Activated CD4-positive, alpha-beta T cell treated with anti-CD3 and anti-CD28 coated beads for 36 hours (primary cell): ENCODE measurements at regions not wholly inside any gene's neighbourhood (a gene's known extent, or its start where the extent isn't known, plus 50 kb on each side); places are given as distances from the start of the nearest gene placed in this dataset.

Experiments used
- ATAC-seq: fragments of 200-7000 bp; cut with Tn5 transposase; one replicate; pipeline ENCODE4 v1.10.0; 2021; ENCODE audit warnings: mild to moderate bottlenecking, moderate library complexity
- CTCF ChIA-PET: fragments of 350-600 bp; sonication (Branson Sonifier 250); formaldehyde crosslinking; loops from one replicate; lab custom pipeline; 2021; ENCODE audit warnings: antibody characterized with exemption; lab: Charles Lee
- POLR2A ChIA-PET: fragments of 350-600 bp; sonication (Branson Sonifier 250); formaldehyde crosslinking; loops from one replicate; lab custom pipeline; 2021; ENCODE audit warnings: antibody characterized with exemption, inconsistent platforms; lab: Charles Lee
- DNase-seq: peaks from one replicate; pipeline ENCODE4 v3.0.0-alpha.2; 2020
- H3K27ac Mint-ChIP-seq: one replicate; pipeline ENCODE4 v1.8.0; 2021; ENCODE audit warnings: mixed read lengths
- H3K27me3 Mint-ChIP-seq: one replicate; pipeline ENCODE4 v1.8.0; 2021; ENCODE audit warnings: mixed read lengths
- H3K36me3 Mint-ChIP-seq: one replicate; pipeline ENCODE4 v1.8.0; 2021; ENCODE audit warnings: low read depth, mixed read lengths
- H3K4me1 Mint-ChIP-seq: one replicate; pipeline ENCODE4 v1.8.0; 2021; ENCODE audit warnings: mixed read lengths
- H3K4me3 Mint-ChIP-seq: one replicate; pipeline ENCODE4 v1.8.0; 2021; ENCODE audit warnings: mild to moderate bottlenecking, moderate library complexity, mixed read lengths
- H3K9me3 Mint-ChIP-seq: one replicate; pipeline ENCODE4 v1.8.0; 2021; ENCODE audit warnings: low read depth, mixed read lengths
- intact Hi-C, 2 experiments: fragments of 100-400 bp; cut with DNase I in 1 of 2; cut with micrococcal nuclease in 1 of 2; formaldehyde crosslinking; loops; one replicate each; pipeline versions ENCODE4 v1.14.2 to v1.15.1; 2022 to 2024; cut with DNase I, micrococcal nuclease

DNA sequence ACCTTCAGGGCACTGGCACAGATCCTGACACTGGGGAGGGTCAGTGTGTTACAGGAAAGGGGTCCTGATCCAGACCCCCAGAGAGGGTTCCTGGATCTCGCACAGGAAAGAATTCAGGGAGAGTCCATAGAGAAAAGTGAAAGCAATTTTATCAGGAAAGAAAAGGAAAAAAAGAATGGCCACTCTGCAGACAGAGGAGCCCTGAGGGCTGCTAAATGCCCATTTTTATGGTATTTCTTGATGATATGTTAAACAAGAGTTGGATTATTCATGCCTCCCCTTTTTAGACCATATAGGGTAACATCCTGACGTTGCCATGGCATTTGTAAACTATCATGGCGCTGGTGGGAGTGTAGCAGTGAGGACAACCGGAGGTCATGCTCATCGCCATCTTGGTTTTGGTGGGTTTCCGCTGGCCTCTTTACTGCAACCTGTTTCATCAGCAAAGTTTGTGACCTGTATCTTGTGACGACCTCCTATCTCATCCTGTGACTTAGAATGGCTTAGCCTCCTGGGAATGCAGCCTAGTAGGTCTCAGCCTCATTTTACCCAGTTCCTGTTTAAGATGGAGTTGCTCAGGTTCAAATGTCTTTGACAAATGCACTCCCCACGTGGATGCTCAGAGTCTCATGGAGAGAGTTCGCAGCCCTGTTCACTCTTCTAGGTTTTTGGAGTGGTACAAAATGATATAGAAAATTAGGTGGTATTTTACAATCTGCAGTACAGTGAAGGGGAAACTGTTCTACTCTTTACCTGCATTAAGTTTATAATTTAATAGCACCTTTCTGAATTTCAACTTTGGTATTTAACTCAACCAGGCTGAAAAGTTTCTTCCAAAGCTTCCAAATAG, 1363.7 kb upstream of the TMEM132C start:
- Mint-ChIP-seq H3K27me3 (peaks cover 9% of the 10 kb centered on the region), H3K9me3 (no peaks in the 10 kb centered on the region), H3K4me1 (no peaks in the 10 kb centered on the region), H3K27ac (no peak overlapping the region), H3K36me3 (no peaks in the 10 kb centered on the region), H3K4me3 (no peak overlapping the region)
- ChIA-PET CTCF (no interaction called here), POLR2A (no interaction called here)
- DNase-seq (no peak), ATAC-seq (no peak)
- intact Hi-C loops, result no loop called here

DNA sequence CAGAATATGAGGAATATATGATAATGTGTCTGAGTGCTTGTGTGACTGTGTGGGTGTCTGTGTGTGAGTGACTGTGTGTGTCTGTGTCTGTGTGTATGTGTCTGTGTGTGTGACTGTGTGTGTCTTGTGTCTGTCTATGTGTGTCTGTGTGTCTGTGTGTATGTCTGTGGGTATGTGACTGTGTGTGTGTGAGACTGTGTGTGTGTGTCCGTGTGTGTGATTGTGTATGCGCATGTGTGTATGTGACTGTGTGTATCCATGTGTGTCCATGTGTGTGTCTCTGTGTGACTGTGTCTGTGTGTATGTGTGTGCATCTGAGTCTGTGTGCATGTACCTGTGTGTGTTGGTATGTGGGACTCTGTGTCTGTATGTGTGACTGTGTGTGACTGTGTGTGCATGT, 1361.2 kb upstream of the TMEM132C start:
- ATAC-seq, result no peak
- Mint-ChIP-seq H3K36me3 (no peaks in the 10 kb centered on the region), H3K27me3 (peaks cover 12% of the 10 kb centered on the region), H3K4me1 (no peaks in the 10 kb centered on the region), H3K9me3 (no peaks in the 10 kb centered on the region), H3K27ac (no peak overlapping the region), H3K4me3 (no peak overlapping the region)
- ChIA-PET POLR2A (no interaction called here), CTCF (no interaction called here)
- intact Hi-C loops, result no loop called here
- no peak for DNase-seq

DNA sequence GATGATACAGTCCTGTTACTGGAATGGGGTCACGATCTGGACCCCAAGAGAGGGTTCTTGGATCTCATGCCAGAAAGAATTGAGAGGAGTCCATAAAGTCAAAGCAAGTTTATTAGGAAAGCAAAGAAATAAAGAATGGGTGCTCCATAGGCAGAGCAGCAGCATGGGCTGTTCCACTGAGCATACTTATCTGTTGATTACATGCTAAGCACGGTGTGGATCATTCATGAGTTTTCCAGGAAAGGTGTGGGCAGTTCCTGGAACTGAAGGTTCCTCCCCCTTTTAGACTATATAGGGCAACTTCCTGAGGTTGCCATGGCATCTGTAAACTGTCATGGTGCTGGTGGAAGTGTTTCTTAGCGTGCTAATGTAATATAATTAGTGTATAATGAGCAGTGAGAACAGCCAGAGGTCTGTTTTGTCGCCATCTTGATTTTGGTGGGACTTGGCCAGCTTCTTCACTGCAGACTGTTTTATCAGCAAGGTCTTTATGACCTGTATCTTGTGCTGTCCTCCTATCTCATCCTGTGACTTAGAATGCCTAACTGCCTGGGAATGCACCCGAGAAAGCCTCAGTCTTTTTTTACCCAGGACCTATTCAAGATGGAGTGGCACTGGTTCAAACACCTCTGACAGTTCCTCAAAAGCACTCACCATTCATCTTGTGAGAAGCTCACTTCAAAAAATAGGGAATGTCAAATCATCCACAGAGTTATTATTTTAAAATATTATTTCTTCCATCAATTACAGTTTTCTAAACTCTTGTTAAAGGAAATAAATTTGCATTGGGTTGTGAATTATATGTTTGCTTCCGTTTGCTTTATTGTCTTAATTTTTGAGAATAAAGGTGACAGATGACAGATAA, 1358.8 kb upstream of the TMEM132C start:
- CTCF ChIA-PET, result no interaction called here
- no peak overlapping the region for H3K27ac Mint-ChIP-seq
- DNase-seq (peak; percentile 28), ATAC-seq (peak; percentile 64)
- POLR2A ChIA-PET, result no interaction called here
- intact Hi-C loops, result no loop called here
- H3K4me1 Mint-ChIP-seq, result no peaks in the 10 kb centered on the region
- no peaks in the 10 kb centered on the region for H3K36me3 Mint-ChIP-seq
- H3K9me3 Mint-ChIP-seq, result no peaks in the 10 kb centered on the region
- no peak overlapping the region for H3K4me3 Mint-ChIP-seq
- peaks cover 15% of the 10 kb centered on the region for H3K27me3 Mint-ChIP-seq

- CTCF ChIA-PET, result no interaction called here
- H3K9me3 Mint-ChIP-seq, result no peaks in the 10 kb centered on the region
- POLR2A ChIA-PET, result no interaction called here
- DNase-seq (no peak), ATAC-seq (no peak)
- no peak overlapping the region for H3K27ac Mint-ChIP-seq
- H3K4me3 Mint-ChIP-seq, result no peak overlapping the region
- no peaks in the 10 kb centered on the region for H3K4me1 Mint-ChIP-seq
- no peaks in the 10 kb centered on the region for H3K36me3 Mint-ChIP-seq
- peaks cover 15% of the 10 kb centered on the region for H3K27me3 Mint-ChIP-seq
- intact Hi-C loops, result no loop called here
Measured at GRCh38 chr12:126908765-126909142, 1358.2 kb upstream of the TMEM132C start.

GRCh38 chr12:126910570-126910969, 1356.4 kb upstream of the TMEM132C start:
- no peaks in the 10 kb centered on the region for H3K9me3 Mint-ChIP-seq
- POLR2A ChIA-PET, result no interaction called here
- no peaks in the 10 kb centered on the region for H3K36me3 Mint-ChIP-seq
- no peak for DNase-seq
- H3K4me1 Mint-ChIP-seq, result no peaks in the 10 kb centered on the region
- no peak overlapping the region for H3K27ac Mint-ChIP-seq
- intact Hi-C loops, result no loop called here
- CTCF ChIA-PET, result no interaction called here
- no peak overlapping the region for H3K4me3 Mint-ChIP-seq
- H3K27me3 Mint-ChIP-seq, result peaks cover 12% of the 10 kb centered on the region
- no peak for ATAC-seq

GRCh38 chr12:126912111-126912510, 1354.9 kb upstream of the TMEM132C start:
- POLR2A ChIA-PET, result no interaction called here
- no peaks in the 10 kb centered on the region for H3K36me3 Mint-ChIP-seq
- no peak overlapping the region for H3K27ac Mint-ChIP-seq
- H3K9me3 Mint-ChIP-seq, result no peaks in the 10 kb centered on the region
- intact Hi-C loops, result no loop called here
- H3K27me3 Mint-ChIP-seq, result peaks cover 8% of the 10 kb centered on the region
- ATAC-seq, result no peak
- DNase-seq, result no peak
- H3K4me1 Mint-ChIP-seq, result no peaks in the 10 kb centered on the region
- CTCF ChIA-PET, result interaction anchor here (0.7 kb wide), 1 partner anchor 38 kb away, joined by 3 read pairs; no protein-coding TSS in a partner anchor
- no peak overlapping the region for H3K4me3 Mint-ChIP-seq

DNA sequence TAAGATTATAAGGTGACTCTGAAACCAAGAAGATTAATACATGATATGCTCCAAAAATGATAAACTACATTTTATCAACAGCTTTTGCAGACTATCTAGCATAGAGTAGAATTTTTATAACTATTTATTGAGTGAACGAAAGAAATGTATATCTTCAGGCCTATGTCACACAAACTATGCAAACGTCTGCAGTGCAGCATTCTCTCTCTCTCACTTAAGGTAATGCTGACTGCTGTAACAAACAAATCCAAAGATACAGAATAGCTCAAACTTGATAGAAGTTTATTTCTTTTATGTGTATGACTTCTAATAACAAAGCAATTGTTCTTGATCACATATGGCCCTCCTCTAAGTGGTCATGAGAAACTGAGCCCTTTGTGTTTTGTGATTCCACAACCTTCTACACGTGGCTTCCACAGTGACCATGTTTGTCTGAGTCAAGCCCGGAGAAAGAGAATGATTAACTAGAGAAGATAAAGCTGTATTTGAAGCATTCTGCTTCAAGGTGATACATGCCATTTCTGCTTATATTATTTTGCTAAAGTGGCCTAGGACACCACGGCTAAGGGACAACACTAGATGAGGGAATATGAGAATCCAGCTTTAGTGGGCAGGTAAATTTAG, 1352.7 kb upstream of the TMEM132C start:
- H3K27ac Mint-ChIP-seq, result no peak overlapping the region
- no peaks in the 10 kb centered on the region for H3K4me1 Mint-ChIP-seq
- ChIA-PET CTCF (no interaction called here), POLR2A (no interaction called here)
- intact Hi-C loops, result no loop called here
- no peak for DNase-seq
- H3K9me3 Mint-ChIP-seq, result peaks cover 6% of the 10 kb centered on the region
- H3K27me3 Mint-ChIP-seq, result peaks cover 6% of the 10 kb centered on the region
- H3K4me3 Mint-ChIP-seq, result no peak overlapping the region
- no peaks in the 10 kb centered on the region for H3K36me3 Mint-ChIP-seq
- no peak for ATAC-seq

GRCh38 chr12:126915309-126915708, 1351.7 kb upstream of the TMEM132C start:
- Mint-ChIP-seq H3K27me3 (peaks cover 6% of the 10 kb centered on the region), H3K27ac (no peak overlapping the region), H3K4me1 (no peaks in the 10 kb centered on the region), H3K4me3 (no peak overlapping the region), H3K36me3 (no peaks in the 10 kb centered on the region), H3K9me3 (peaks cover 6% of the 10 kb centered on the region)
- ATAC-seq (no peak), DNase-seq (no peak)
- POLR2A ChIA-PET, result no interaction called here
- CTCF ChIA-PET, result no interaction called here
- intact Hi-C loops, result no loop called here

- ChIA-PET POLR2A (no interaction called here), CTCF (no interaction called here)
- DNase-seq, result no peak
Measured at GRCh38 chr12:126926023-126926594, 1340.9 kb upstream of the TMEM132C start.

GRCh38 chr12:126930234-126930633, 1336.7 kb upstream of the TMEM132C start:
- ChIA-PET CTCF (no interaction called here), POLR2A (no interaction called here)
- no peak for DNase-seq
- no peak overlapping the region for H3K27ac Mint-ChIP-seq
- no peaks in the 10 kb centered on the region for H3K27me3 Mint-ChIP-seq
- H3K36me3 Mint-ChIP-seq, result no peaks in the 10 kb centered on the region
- no peaks in the 10 kb centered on the region for H3K4me1 Mint-ChIP-seq
- ATAC-seq, result no peak
- intact Hi-C loops, result no loop called here
- H3K4me3 Mint-ChIP-seq, result no peak overlapping the region
- no peaks in the 10 kb centered on the region for H3K9me3 Mint-ChIP-seq

More at GRCh38 chr12:126926023-126926594, 1340.9 kb upstream of the TMEM132C start:
- ATAC-seq, result no peak
- intact Hi-C loops, result no loop called here
- Mint-ChIP-seq H3K36me3 (no peaks in the 10 kb centered on the region), H3K4me1 (no peaks in the 10 kb centered on the region), H3K27ac (no peak overlapping the region), H3K4me3 (no peak overlapping the region), H3K27me3 (no peaks in the 10 kb centered on the region), H3K9me3 (no peaks in the 10 kb centered on the region)

GRCh38 chr12:126932156-126932555, 1334.8 kb upstream of the TMEM132C start:
- DNase-seq, result no peak
- no peak for ATAC-seq
- no peak overlapping the region for H3K4me3 Mint-ChIP-seq
- no peaks in the 10 kb centered on the region for H3K36me3 Mint-ChIP-seq
- ChIA-PET CTCF (no interaction called here), POLR2A (no interaction called here)
- intact Hi-C loops, result no loop called here
- H3K4me1 Mint-ChIP-seq, result no peaks in the 10 kb centered on the region
- H3K27ac Mint-ChIP-seq, result no peak overlapping the region
- no peaks in the 10 kb centered on the region for H3K9me3 Mint-ChIP-seq
- H3K27me3 Mint-ChIP-seq, result no peaks in the 10 kb centered on the region
